ENCODE measurements at regions not wholly inside any gene's neighbourhood (a gene's known extent, or its start where the extent isn't known, plus 50 kb on each side); places are given as distances from the start of the nearest gene placed in this dataset.

GRCh38 chr9:79012561-79012960 is 559.2 kb upstream of the TLE4 start:
- DNase-seq (ENCODE audit: insufficient read length, low spot score) (no peak), FAIRE-seq (no peak)
- no peak for TF ChIP-seq CTCF (IDR thresholded peaks at IDR 0.05; ENCODE audit: insufficient read depth, missing control alignments)

GRCh38 chr9:79013715-79014610 is 557.8 kb upstream of the TLE4 start:
- DNase-seq (ENCODE audit: insufficient read length, low spot score): no peak
- FAIRE-seq: no peak
- no peak for TF ChIP-seq CTCF (IDR thresholded peaks at IDR 0.05; ENCODE audit: insufficient read depth, missing control alignments)

- DNase-seq (ENCODE audit: insufficient read length, low spot score) (no peak), FAIRE-seq (no peak)
- no peak for TF ChIP-seq CTCF (IDR thresholded peaks at IDR 0.05; ENCODE audit: insufficient read depth, missing control alignments)
These were observed 556.7 kb upstream of the TLE4 start for GRCh38 chr9:79014929-79015699.

- DNase-seq (ENCODE audit: insufficient read length, low spot score) (no peak), FAIRE-seq (no peak)
- no peak for TF ChIP-seq CTCF (IDR thresholded peaks at IDR 0.05; ENCODE audit: insufficient read depth, missing control alignments)
These were observed 555.8 kb upstream of the TLE4 start for GRCh38 chr9:79015951-79016350.

- DNase-seq (ENCODE audit: insufficient read length, low spot score) (no peak), FAIRE-seq (no peak)
- no peak for TF ChIP-seq CTCF (IDR thresholded peaks at IDR 0.05; ENCODE audit: insufficient read depth, missing control alignments)
These were observed 551.5 kb upstream of the TLE4 start for GRCh38 chr9:79020276-79020675.

GRCh38 chr9:79021084-79021483 is 550.7 kb upstream of the TLE4 start:
- FAIRE-seq: no peak
- no peak for DNase-seq (ENCODE audit: insufficient read length, low spot score)
- TF ChIP-seq CTCF (IDR thresholded peaks at IDR 0.05; ENCODE audit: insufficient read depth, missing control alignments): no peak

All from D721Med (cell line).